ENCODE measurements at regions not wholly inside any gene's neighbourhood (a gene's known extent, or its start where the extent isn't known, plus 50 kb on each side); places are given as distances from the start of the nearest gene placed in this dataset.
A peak's percentile ranks its signal among the peaks of the same experiment; 100 is the strongest.

DNA sequence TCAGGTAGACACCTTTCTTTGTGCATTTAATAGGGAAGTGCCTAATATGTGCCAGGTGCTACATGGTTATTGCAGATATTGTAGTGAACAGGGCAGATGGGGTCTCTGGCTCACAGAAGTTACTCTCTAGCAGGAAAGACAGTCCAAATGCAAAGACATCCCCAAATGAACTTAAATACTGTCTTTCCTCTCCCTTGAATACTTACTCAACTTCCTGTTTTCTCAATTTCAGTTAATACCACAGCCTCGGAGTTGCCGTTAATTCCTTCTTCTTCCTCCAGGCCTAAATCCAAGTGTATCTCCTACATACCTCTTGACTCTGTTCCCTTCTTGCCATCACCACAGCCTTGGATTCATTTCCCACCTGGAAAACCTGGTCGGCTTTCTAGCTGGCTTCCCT, 134.3 kb upstream of the SESN3 start:
- ATAC-seq = no peak
- no peak for TF ChIP-seq ZNF70 (CRISPR knock-in tag; IDR thresholded peaks at IDR 0.05)
- no peak for TF ChIP-seq ZNF8 (CRISPR knock-in tag; IDR thresholded peaks at IDR 0.05)
- no peak for TF ChIP-seq GLIS3 (CRISPR knock-in tag; IDR thresholded peaks at IDR 0.05)
- TF ChIP-seq ESRRG (CRISPR knock-in tag; IDR thresholded peaks at IDR 0.05) = no peak
- no peak for TF ChIP-seq BACH2 (CRISPR knock-in tag; IDR thresholded peaks at IDR 0.05; ENCODE audit: borderline replicate concordance)
- TF ChIP-seq ZNF565 (CRISPR knock-in tag; conservative IDR thresholded peaks at IDR 0.05; ENCODE audit: low read depth) = no peak
- TF ChIP-seq ZFP30 (CRISPR knock-in tag; IDR thresholded peaks at IDR 0.05) = no peak

DNA sequence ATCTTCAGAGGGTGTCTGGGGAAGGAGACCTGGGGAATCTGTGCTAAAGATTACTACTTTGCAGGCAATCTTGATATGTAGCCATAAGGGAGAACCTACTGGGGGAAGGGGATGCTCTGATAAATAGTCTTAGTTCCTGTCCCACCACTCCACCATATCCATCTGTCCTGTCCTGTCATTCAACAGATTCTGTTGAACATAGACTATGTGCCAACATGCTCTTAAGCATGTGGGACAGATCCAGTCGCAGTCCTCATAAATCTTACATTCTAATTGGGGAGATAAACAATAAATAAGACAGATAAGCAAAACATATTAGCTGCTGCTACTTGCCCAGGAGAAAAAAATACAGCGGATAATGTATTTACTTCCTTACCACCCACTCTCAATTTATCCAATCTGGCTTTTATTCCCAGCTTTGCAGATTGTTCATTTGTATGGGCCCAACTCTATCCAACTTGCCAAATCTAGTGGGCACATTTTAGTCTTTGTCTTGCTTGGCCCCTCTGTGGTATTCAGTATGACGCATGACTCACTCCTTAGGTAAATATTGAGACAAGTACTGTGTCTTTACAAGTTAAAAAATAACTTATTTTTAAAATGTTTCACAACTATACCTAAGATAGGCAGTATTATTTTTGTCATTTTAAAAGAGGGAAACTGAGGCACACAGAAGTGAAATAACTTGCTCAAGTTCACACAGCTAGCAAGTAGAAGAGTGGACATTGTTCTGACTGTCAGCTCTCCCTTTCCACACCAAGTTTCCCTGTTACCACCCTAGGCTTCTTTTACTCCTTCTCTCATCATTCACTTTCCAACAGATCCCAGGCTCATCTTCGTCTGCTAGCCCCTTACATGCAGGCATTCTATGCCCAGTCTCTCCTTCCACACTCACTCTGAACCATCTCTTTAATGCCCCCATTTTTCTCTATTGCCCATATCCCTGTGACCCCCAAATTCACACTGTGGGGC, 133.6 kb upstream of the SESN3 start:
- TF ChIP-seq TOX (CRISPR knock-in tag; IDR thresholded peaks at IDR 0.05; ENCODE audit: borderline replicate concordance) = no peak
- TF ChIP-seq ZNF8 (CRISPR knock-in tag; IDR thresholded peaks at IDR 0.05) = no peak
- TF ChIP-seq CSDC2 (CRISPR knock-in tag; IDR thresholded peaks at IDR 0.05) = no peak
- no peak for TF ChIP-seq GLIS3 (CRISPR knock-in tag; IDR thresholded peaks at IDR 0.05)
- TF ChIP-seq, protein P1, sequence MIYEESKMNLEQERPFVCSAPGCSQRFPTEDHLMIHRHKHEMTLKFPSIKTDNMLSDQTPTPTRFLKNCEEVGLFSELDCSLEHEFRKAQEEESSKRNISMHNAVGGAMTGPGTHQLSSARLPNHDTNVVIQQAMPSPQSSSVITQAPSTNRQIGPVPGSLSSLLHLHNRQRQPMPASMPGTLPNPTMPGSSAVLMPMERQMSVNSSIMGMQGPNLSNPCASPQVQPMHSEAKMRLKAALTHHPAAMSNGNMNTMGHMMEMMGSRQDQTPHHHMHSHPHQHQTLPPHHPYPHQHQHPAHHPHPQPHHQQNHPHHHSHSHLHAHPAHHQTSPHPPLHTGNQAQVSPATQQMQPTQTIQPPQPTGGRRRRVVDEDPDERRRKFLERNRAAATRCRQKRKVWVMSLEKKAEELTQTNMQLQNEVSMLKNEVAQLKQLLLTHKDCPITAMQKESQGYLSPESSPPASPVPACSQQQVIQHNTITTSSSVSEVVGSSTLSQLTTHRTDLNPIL (CRISPR knock-in tag; IDR thresholded peaks at IDR 0.05; ENCODE audit: low read depth) = no peak
- TF ChIP-seq PPARA (CRISPR knock-in tag; IDR thresholded peaks at IDR 0.05; ENCODE audit: borderline replicate concordance) = no peak
- TF ChIP-seq, protein P2, sequence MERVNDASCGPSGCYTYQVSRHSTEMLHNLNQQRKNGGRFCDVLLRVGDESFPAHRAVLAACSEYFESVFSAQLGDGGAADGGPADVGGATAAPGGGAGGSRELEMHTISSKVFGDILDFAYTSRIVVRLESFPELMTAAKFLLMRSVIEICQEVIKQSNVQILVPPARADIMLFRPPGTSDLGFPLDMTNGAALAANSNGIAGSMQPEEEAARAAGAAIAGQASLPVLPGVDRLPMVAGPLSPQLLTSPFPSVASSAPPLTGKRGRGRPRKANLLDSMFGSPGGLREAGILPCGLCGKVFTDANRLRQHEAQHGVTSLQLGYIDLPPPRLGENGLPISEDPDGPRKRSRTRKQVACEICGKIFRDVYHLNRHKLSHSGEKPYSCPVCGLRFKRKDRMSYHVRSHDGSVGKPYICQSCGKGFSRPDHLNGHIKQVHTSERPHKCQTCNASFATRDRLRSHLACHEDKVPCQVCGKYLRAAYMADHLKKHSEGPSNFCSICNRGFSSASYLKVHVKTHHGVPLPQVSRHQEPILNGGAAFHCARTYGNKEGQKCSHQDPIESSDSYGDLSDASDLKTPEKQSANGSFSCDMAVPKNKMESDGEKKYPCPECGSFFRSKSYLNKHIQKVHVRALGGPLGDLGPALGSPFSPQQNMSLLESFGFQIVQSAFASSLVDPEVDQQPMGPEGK (CRISPR knock-in tag; IDR thresholded peaks at IDR 0.05; ENCODE audit: borderline replicate concordance) = no peak
- TF ChIP-seq, protein P3, sequence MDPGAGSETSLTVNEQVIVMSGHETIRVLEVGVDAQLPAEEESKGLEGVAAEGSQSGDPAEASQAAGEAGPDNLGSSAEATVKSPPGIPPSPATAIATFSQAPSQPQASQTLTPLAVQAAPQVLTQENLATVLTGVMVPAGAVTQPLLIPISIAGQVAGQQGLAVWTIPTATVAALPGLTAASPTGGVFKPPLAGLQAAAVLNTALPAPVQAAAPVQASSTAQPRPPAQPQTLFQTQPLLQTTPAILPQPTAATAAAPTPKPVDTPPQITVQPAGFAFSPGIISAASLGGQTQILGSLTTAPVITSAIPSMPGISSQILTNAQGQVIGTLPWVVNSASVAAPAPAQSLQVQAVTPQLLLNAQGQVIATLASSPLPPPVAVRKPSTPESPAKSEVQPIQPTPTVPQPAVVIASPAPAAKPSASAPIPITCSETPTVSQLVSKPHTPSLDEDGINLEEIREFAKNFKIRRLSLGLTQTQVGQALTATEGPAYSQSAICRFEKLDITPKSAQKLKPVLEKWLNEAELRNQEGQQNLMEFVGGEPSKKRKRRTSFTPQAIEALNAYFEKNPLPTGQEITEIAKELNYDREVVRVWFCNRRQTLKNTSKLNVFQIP (CRISPR knock-in tag; IDR thresholded peaks at IDR 0.05; ENCODE audit: borderline replicate concordance, low read depth) = no peak
- no peak for TF ChIP-seq RARB (CRISPR knock-in tag; IDR thresholded peaks at IDR 0.05)
- TF ChIP-seq, protein P4, sequence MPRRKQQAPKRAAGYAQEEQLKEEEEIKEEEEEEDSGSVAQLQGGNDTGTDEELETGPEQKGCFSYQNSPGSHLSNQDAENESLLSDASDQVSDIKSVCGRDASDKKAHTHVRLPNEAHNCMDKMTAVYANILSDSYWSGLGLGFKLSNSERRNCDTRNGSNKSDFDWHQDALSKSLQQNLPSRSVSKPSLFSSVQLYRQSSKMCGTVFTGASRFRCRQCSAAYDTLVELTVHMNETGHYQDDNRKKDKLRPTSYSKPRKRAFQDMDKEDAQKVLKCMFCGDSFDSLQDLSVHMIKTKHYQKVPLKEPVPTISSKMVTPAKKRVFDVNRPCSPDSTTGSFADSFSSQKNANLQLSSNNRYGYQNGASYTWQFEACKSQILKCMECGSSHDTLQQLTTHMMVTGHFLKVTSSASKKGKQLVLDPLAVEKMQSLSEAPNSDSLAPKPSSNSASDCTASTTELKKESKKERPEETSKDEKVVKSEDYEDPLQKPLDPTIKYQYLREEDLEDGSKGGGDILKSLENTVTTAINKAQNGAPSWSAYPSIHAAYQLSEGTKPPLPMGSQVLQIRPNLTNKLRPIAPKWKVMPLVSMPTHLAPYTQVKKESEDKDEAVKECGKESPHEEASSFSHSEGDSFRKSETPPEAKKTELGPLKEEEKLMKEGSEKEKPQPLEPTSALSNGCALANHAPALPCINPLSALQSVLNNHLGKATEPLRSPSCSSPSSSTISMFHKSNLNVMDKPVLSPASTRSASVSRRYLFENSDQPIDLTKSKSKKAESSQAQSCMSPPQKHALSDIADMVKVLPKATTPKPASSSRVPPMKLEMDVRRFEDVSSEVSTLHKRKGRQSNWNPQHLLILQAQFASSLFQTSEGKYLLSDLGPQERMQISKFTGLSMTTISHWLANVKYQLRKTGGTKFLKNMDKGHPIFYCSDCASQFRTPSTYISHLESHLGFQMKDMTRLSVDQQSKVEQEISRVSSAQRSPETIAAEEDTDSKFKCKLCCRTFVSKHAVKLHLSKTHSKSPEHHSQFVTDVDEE (CRISPR knock-in tag; IDR thresholded peaks at IDR 0.05) = 0 out of 2 replicates have a peak, but pooled peaks have one; percentile 16
- TF ChIP-seq ZFP3 (CRISPR knock-in tag; IDR thresholded peaks at IDR 0.05) = no peak
- TF ChIP-seq, protein P5, sequence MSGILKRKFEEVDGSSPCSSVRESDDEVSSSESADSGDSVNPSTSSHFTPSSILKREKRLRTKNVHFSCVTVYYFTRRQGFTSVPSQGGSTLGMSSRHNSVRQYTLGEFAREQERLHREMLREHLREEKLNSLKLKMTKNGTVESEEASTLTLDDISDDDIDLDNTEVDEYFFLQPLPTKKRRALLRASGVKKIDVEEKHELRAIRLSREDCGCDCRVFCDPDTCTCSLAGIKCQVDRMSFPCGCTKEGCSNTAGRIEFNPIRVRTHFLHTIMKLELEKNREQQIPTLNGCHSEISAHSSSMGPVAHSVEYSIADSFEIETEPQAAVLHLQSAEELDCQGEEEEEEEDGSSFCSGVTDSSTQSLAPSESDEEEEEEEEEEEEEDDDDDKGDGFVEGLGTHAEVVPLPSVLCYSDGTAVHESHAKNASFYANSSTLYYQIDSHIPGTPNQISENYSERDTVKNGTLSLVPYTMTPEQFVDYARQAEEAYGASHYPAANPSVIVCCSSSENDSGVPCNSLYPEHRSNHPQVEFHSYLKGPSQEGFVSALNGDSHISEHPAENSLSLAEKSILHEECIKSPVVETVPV (CRISPR knock-in tag; IDR thresholded peaks at IDR 0.05) = no peak
- no peak for TF ChIP-seq ARNTL (CRISPR knock-in tag; IDR thresholded peaks at IDR 0.05; ENCODE audit: borderline replicate concordance, low read depth)
- TF ChIP-seq ZNF565 (CRISPR knock-in tag; conservative IDR thresholded peaks at IDR 0.05; ENCODE audit: low read depth) = no peak
- no peak for TF ChIP-seq ZNF70 (CRISPR knock-in tag; IDR thresholded peaks at IDR 0.05)
- no peak for TF ChIP-seq BACH2 (CRISPR knock-in tag; IDR thresholded peaks at IDR 0.05; ENCODE audit: borderline replicate concordance)
- 0 out of 2 replicates have a peak, but pooled peaks have one; percentile 14 for TF ChIP-seq TCF4 (CRISPR knock-in tag; IDR thresholded peaks at IDR 0.05; ENCODE audit: borderline replicate concordance)
- peak; percentile 15; the same call in 1 of the 2 replicates for TF ChIP-seq ISL1 (CRISPR knock-in tag; IDR thresholded peaks at IDR 0.05)
- no peak for TF ChIP-seq ZFP30 (CRISPR knock-in tag; IDR thresholded peaks at IDR 0.05)
- TF ChIP-seq SNAI2 (CRISPR knock-in tag; IDR thresholded peaks at IDR 0.05) = no peak
- no peak for TF ChIP-seq OSR1 (CRISPR knock-in tag; IDR thresholded peaks at IDR 0.05)
- TF ChIP-seq ZC3H10 (CRISPR knock-in tag; IDR thresholded peaks at IDR 0.05) = no peak
- TF ChIP-seq ESRRG (CRISPR knock-in tag; IDR thresholded peaks at IDR 0.05) = no peak
- ATAC-seq = no peak

All from SK-N-SH treated with all-trans-retinoic acid at 6 μM for 48 hours (cell line).